Prostate gland (tissue), 2 donors: ENCODE measurements at regions not wholly inside any gene's neighbourhood (a gene's known extent, or its start where the extent isn't known, plus 50 kb on each side); places are given as distances from the start of the nearest gene placed in this dataset.

Experiments
- DNase-seq: peaks from one replicate; pipeline ENCODE4 v3.0.0-alpha.2; 2019; ENCODE audit warnings: low spot score
- H3K27ac ChIP-seq, 2 donors: fragments of 200-600 bp; sonication (generic); 2 replicates each; pipeline ENCODE4 v1.5.1; 2017 to 2019
- H3K27me3 ChIP-seq: fragments of 200-600 bp; sonication (generic); replicated peaks from 2 replicates; pipeline ENCODE4 v1.5.1; 2019; ENCODE audit not compliant: insufficient read depth
- H3K36me3 ChIP-seq, 2 donors: fragments of 200-600 bp; sonication (generic); 1 replicate in 1 of 2; 2 replicates in 1 of 2; pipeline versions ENCODE4 v1.5.1 to v1.8.1; 2017 to 2019
- H3K4me1 ChIP-seq: fragments of 200-600 bp; sonication (generic); replicated peaks from 2 replicates; pipeline ENCODE4 v1.5.1; 2019
- H3K4me3 ChIP-seq, 2 donors: fragments of 200-600 bp; sonication (generic); 2 replicates each; pipeline ENCODE4 v1.5.1; 2017 to 2019
- H3K9me3 ChIP-seq: fragments of 200-600 bp; sonication (generic); 2 replicates; pipeline ENCODE4 v1.5.1; 2017
- POLR2A ChIP-seq: fragments of 450-650 bp; IDR thresholded peaks from one replicate; pipeline ENCODE4 v1.6.1; 2016; ENCODE audit warnings: antibody characterized with exemption, mild to moderate bottlenecking
- POLR2AphosphoS5 ChIP-seq: sonication (generic); formaldehyde crosslinking; IDR thresholded peaks from one replicate; pipeline ENCODE4 v1.6.1; 2017; ENCODE audit warnings: antibody characterized with exemption
- WGBS: methylation state at CpG from one replicate; pipeline ENCODE4 v1.1.5; 2018; 5-methylcytosine and 5-hydroxymethylcytosine counted together
- intact Hi-C: fragments of 100-400 bp; cut with DNase I; formaldehyde crosslinking; loops from one replicate; pipeline ENCODE4 v1.14.2; 2022
- TF ChIP-seq, protein P1 (sequence below), 4 experiments: fragments of 200-600 bp in 2 of 4; fragments of 450-650 bp in 2 of 4; sonication (generic) in 2 of 4; IDR thresholded peaks; 1 replicate in 3 of 4; 2 replicates in 1 of 4; pipeline ENCODE4 v1.5.1; 2016 to 2019; ENCODE audit warnings: antibody characterized with exemption in 4 of 4, mild to moderate bottlenecking in 2 of 4, moderate library complexity in 2 of 4

DNA sequence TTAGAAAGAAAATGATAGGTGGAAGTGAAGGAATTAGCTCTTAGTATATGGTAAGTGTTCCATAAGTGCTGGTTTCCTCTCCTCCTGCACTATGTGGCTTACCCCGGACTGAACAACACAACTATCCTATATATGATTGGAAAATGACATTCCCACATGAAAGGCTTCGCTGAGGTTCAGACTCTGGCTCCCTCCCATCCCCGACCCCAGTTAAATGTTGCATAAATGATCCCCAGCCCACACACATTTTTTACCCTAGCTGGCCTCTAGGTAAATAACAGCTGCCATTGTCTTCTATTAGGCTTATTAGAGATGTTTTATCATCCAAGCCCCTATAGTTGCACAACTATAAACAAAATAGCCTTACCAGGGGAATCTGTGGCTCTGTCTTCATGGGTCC lies 495.6 kb upstream of the CDH11 start:
- Histone ChIP-seq H3K36me3 (no peaks in the 10 kb centered on the region), H3K4me1 (no peaks in the 10 kb centered on the region), H3K27me3 (no peaks in the 10 kb centered on the region), H3K27ac (no peak overlapping the region), H3K4me3 (no peak overlapping the region), H3K9me3 (no peaks in the 10 kb centered on the region)
- TF ChIP-seq POLR2AphosphoS5 (no peak), POLR2A (no peak)
- TF ChIP-seq, protein P1, sequence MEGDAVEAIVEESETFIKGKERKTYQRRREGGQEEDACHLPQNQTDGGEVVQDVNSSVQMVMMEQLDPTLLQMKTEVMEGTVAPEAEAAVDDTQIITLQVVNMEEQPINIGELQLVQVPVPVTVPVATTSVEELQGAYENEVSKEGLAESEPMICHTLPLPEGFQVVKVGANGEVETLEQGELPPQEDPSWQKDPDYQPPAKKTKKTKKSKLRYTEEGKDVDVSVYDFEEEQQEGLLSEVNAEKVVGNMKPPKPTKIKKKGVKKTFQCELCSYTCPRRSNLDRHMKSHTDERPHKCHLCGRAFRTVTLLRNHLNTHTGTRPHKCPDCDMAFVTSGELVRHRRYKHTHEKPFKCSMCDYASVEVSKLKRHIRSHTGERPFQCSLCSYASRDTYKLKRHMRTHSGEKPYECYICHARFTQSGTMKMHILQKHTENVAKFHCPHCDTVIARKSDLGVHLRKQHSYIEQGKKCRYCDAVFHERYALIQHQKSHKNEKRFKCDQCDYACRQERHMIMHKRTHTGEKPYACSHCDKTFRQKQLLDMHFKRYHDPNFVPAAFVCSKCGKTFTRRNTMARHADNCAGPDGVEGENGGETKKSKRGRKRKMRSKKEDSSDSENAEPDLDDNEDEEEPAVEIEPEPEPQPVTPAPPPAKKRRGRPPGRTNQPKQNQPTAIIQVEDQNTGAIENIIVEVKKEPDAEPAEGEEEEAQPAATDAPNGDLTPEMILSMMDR (IDR thresholded peaks at IDR 0.05): no peak
- 54% methylated on average over 3 of the region's 3 CpGs for WGBS
- DNase-seq: no peak
- intact Hi-C loops: no loop called here

DNA sequence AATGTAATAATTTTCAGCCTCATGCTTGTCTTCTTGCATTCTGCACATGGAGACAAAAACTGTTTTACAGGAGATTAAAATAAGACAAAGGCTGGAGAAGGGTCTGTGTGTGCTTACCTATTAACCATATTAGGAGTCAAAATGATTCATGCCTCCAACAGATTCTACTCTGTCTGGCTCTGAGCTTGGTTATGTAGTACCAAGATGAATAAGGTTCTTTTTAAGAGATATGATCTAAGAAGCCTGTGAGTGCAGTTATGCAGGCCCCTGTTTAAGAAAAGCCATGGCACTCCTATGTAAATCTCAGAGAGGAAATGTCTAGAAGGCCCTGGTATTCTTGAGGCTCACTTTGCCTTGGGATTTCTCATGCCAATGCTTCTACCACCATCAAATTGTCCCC lies 486.6 kb upstream of the CDH11 start:
- Histone ChIP-seq H3K27ac (no peak overlapping the region), H3K9me3 (no peaks in the 10 kb centered on the region), H3K36me3 (no peaks in the 10 kb centered on the region), H3K27me3 (no peaks in the 10 kb centered on the region), H3K4me3 (no peak overlapping the region), H3K4me1 (no peaks in the 10 kb centered on the region)
- intact Hi-C loops: no loop called here
- TF ChIP-seq, protein P1 (IDR thresholded peaks at IDR 0.05): no peak
- no peak for TF ChIP-seq POLR2A
- no peak for TF ChIP-seq POLR2AphosphoS5
- DNase-seq: no peak

DNA sequence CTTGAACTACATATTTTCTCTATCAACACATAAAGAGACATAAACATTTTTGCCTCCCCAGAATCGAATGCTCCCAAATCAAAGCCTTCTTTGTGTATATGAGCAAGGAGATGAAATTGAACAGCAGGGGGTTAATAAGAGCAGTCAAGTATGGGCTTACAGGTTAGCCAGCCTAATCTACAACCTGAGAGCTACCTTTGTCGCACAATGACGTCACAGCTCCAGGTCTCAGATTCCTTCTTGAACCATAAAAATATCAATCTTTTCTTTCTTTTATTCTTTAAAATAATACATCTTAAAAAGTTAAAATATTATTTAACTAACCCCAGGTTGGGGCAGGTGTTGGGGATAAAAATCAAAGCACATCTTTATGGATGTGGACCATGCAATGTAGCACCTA lies 482.9 kb upstream of the CDH11 start:
- WGBS: 88% methylated on average over 3 of the region's 3 CpGs
- Histone ChIP-seq H3K27ac (no peak overlapping the region), H3K27me3 (no peaks in the 10 kb centered on the region), H3K4me3 (no peak overlapping the region), H3K36me3 (no peaks in the 10 kb centered on the region), H3K9me3 (no peaks in the 10 kb centered on the region), H3K4me1 (no peaks in the 10 kb centered on the region)
- TF ChIP-seq POLR2AphosphoS5 (no peak), POLR2A (no peak)
- intact Hi-C loops: no loop called here
- DNase-seq: no peak

DNA sequence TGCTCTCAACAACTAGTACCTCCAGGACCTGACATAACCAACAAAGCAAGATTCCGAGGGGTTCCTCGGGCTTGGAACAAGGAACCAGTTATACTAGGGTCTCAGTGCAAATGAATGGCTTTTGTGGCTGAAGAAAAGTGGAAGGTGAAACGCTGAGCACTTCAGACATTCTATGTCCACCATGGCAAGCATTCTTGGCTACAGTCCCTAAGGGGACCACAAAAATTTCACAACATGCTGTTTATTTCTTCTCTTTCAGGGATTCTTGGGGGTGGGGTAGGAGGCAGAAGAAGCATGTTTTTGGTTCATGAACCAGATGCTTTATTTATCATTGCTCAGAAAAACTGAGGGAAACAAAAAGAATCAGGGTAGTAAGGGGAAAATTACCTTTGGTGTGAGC lies 479.9 kb upstream of the CDH11 start:
- Histone ChIP-seq H3K27ac (no peak overlapping the region), H3K27me3 (no peaks in the 10 kb centered on the region), H3K36me3 (no peaks in the 10 kb centered on the region), H3K4me1 (no peaks in the 10 kb centered on the region), H3K4me3 (no peak overlapping the region), H3K9me3 (no peaks in the 10 kb centered on the region)
- DNase-seq: no peak
- 91% methylated on average over 3 of the region's 3 CpGs for WGBS
- TF ChIP-seq POLR2A (no peak), POLR2AphosphoS5 (no peak)
- TF ChIP-seq, protein P1 (IDR thresholded peaks at IDR 0.05): no peak
- intact Hi-C loops: no loop called here

DNA sequence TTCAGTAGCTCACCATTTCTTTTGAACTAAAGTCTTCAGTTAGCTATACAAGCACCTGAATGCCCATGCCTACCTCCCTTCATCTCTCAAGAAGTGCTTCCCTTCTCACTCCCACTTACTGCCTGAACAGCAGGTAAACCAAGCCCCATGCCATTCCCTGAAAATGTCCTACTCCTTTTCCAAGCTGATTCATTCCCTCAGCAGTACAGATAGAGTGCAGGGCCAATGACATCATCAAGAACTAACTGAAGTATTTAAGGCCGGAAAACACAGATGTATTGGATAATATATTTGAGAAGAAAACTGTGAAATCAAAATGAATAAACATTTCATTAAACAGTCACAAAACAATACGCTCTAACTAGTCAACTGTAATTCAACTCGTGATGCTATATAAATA lies 478.8 kb upstream of the CDH11 start:
- intact Hi-C loops: no loop called here
- Histone ChIP-seq H3K4me3 (no peak overlapping the region), H3K27ac (no peak overlapping the region), H3K4me1 (no peaks in the 10 kb centered on the region), H3K27me3 (no peaks in the 10 kb centered on the region), H3K36me3 (no peaks in the 10 kb centered on the region), H3K9me3 (no peaks in the 10 kb centered on the region)
- WGBS: 93% methylated on average over 3 of the region's 3 CpGs
- DNase-seq: no peak
- no peak for TF ChIP-seq POLR2AphosphoS5
- TF ChIP-seq POLR2A: no peak
- TF ChIP-seq, protein P1 (IDR thresholded peaks at IDR 0.05): no peak
